Effector memory CD4-positive, alpha-beta T cell (primary cell): ENCODE measurements at regions not wholly inside any gene's neighbourhood (a gene's known extent, or its start where the extent isn't known, plus 50 kb on each side); places are given as distances from the start of the nearest gene placed in this dataset.
"Not testable (repeated sequence)": the region's sequence is repeated elsewhere in the genome, so short reads cannot be mapped to it uniquely, and the experiment has no call there.

Source experiments
- DNase-seq, 3 donors: peaks; one replicate each; pipeline ENCODE4 v3.0.0-alpha.2; 2020
- H3K27ac ChIP-seq: 2 replicates; pipeline ENCODE4 v1.7.0; 2013; ENCODE audit warnings: mild to moderate bottlenecking, low read length, moderate library complexity; ENCODE audit not compliant: insufficient read depth, poor library complexity, severe bottlenecking
- H3K27me3 ChIP-seq: replicated peaks from 2 replicates; pipeline ENCODE4 v1.7.0; 2013; ENCODE audit warnings: mild to moderate bottlenecking, low read length; ENCODE audit not compliant: insufficient read depth, control insufficient read depth, poor library complexity, severe bottlenecking
- H3K36me3 ChIP-seq: 2 replicates; pipeline ENCODE4 v1.7.0; 2013; ENCODE audit warnings: mild to moderate bottlenecking, low read length, moderate library complexity; ENCODE audit not compliant: control insufficient read depth, insufficient read depth
- H3K4me1 ChIP-seq: 2 replicates; pipeline ENCODE4 v1.7.0; 2013; ENCODE audit warnings: low read length, mild to moderate bottlenecking; ENCODE audit not compliant: control insufficient read depth, insufficient read depth, poor library complexity, severe bottlenecking
- H3K4me3 ChIP-seq: 2 replicates; pipeline ENCODE4 v1.7.0; 2013; ENCODE audit warnings: low read length, low read depth, mild to moderate bottlenecking; ENCODE audit not compliant: insufficient read depth, poor library complexity, severe bottlenecking
- H3K9me3 ChIP-seq: 2 replicates; pipeline ENCODE4 v1.7.0; 2013; ENCODE audit warnings: mild to moderate bottlenecking, low read length, moderate library complexity; ENCODE audit not compliant: control insufficient read depth

DNA sequence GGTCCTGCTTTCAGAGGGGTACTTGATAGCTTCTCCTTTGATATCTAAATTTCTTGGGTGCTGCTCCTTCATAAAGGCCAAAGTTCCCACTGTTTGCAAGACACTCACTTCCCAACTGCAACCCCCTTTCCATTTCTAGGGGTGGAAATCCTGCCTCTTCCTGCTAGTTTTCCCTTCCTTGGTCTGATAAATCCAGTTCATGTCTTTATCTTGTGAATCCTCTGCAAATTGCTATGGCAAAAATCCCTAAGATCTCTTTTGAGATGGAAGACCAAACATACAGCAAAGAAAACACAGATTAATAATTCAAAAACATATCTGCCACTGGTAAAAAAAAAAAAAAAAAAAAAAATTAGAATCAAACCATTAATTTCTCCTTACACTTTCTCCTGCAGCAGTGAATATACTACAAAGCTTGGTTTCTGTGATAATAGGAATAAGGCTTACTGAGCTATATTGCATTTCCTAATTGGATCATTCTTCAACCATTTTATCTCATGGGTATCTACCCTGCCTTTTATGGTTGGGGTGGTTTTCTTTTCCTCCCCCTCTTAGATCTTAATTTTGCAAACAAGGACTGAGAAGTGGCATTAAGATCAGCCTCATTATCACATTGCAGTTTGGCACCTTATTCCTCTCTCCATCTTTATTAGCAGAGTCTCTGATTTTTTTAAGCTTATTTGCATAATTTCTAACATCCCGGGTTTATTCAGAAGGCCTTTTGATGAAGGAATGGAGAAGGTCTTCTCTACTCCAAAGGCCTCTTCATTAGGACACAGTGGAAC lies 439.1 kb downstream of the XYLT1 start:
- no peaks in the 10 kb centered on the region for H3K4me1 ChIP-seq
- no peaks in the 10 kb centered on the region for H3K27me3 ChIP-seq
- DNase-seq: no peak
- H3K4me3 ChIP-seq: no peak overlapping the region
- no peaks in the 10 kb centered on the region for H3K36me3 ChIP-seq
- no peaks in the 10 kb centered on the region for H3K9me3 ChIP-seq
- H3K27ac ChIP-seq: no peak overlapping the region

- Histone ChIP-seq H3K9me3 (no peaks in the 10 kb centered on the region), H3K4me1 (no peaks in the 10 kb centered on the region), H3K27ac (no peak overlapping the region), H3K4me3 (no peak overlapping the region), H3K36me3 (no peaks in the 10 kb centered on the region), H3K27me3 (no peaks in the 10 kb centered on the region)
- DNase-seq: no peak
These were observed 438.4 kb downstream of the XYLT1 start for GRCh38 chr16:17032332-17032731.

DNA sequence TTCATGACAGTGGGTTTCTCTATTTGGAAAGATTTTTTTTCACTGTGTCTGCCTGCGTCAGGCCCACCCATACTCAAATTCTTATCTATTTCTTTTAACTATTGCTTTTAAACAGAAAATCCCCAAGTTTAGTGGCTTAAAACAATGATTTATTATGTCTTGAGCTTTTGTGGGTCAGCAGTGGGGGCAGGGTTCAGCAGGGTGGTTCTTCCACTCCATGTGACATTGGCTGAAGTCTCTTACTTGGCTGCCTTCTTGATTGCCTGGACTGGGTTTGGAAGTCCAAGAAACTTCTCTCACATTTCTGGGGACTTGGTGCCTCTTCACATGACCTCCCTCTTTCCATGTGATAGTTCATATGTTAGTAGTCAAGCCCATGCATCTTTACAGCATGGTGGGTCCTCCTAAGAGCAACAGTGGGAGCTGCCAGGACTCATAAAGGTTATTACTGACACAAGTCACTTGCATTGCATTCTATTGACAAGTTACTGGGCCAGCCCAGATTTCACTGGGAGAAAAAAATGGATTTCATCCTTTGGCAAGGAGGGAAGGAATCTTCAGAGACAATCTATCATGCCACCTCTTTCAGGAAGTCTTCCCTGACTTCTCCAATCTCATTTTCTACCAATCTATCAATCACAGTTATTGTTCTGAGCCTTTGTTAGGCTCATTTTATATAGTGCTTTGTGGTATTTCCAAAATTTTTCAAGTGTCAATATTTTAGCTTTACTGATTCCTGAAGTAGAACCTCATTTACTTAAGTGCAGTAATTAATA lies 436.1 kb downstream of the XYLT1 start:
- no peak overlapping the region for H3K27ac ChIP-seq
- no peak for DNase-seq
- H3K4me3 ChIP-seq: no peak overlapping the region
- no peaks in the 10 kb centered on the region for H3K36me3 ChIP-seq
- H3K4me1 ChIP-seq: no peaks in the 10 kb centered on the region
- no peaks in the 10 kb centered on the region for H3K27me3 ChIP-seq
- no peaks in the 10 kb centered on the region for H3K9me3 ChIP-seq

GRCh38 chr16:17037499-17037898 lies 433.3 kb downstream of the XYLT1 start:
- H3K27ac ChIP-seq: no peak overlapping the region
- no peaks in the 10 kb centered on the region for H3K27me3 ChIP-seq
- no peak overlapping the region for H3K4me3 ChIP-seq
- H3K4me1 ChIP-seq: no peaks in the 10 kb centered on the region
- H3K36me3 ChIP-seq: no peaks in the 10 kb centered on the region
- DNase-seq: no peak
- H3K9me3 ChIP-seq: no peaks in the 10 kb centered on the region

GRCh38 chr16:17038415-17038814 lies 432.3 kb downstream of the XYLT1 start:
- no peaks in the 10 kb centered on the region for H3K36me3 ChIP-seq
- H3K9me3 ChIP-seq: no peaks in the 10 kb centered on the region
- H3K4me1 ChIP-seq: no peaks in the 10 kb centered on the region
- no peak overlapping the region for H3K27ac ChIP-seq
- DNase-seq: no peak
- no peaks in the 10 kb centered on the region for H3K27me3 ChIP-seq
- no peak overlapping the region for H3K4me3 ChIP-seq

- H3K4me3 ChIP-seq, DNase-seq, H3K27me3 ChIP-seq, H3K4me1 ChIP-seq, H3K9me3 ChIP-seq, H3K36me3 ChIP-seq, H3K27ac ChIP-seq: not testable (repeated sequence)
These were observed 421.7 kb downstream of the XYLT1 start for GRCh38 chr16:17049109-17049508.

GRCh38 chr16:17050468-17050867 lies 420.3 kb downstream of the XYLT1 start:
- Histone ChIP-seq H3K27ac (no peak overlapping the region), H3K4me3 (no peak overlapping the region), H3K9me3 (no peaks in the 10 kb centered on the region), H3K27me3 (no peaks in the 10 kb centered on the region), H3K4me1 (no peaks in the 10 kb centered on the region), H3K36me3 (no peaks in the 10 kb centered on the region)
- DNase-seq: no peak
